Calu3 (cell line): ENCODE measurements at regions not wholly inside any gene's neighbourhood (a gene's known extent, or its start where the extent isn't known, plus 50 kb on each side); places are given as distances from the start of the nearest gene placed in this dataset.

Experiments
- BruUV-seq: library from RNA; stranded (reverse); fragments of 400-500 nt; replicated peaks from 2 replicates; lab custom pipeline; 2021; lab: Mats Ljungman, UMichigan
- CTCF ChIA-PET: fragments of 300-600 bp; sonication (Branson Sonifier 250); formaldehyde crosslinking; loops from one replicate; lab custom pipeline; 2022; ENCODE audit warnings: antibody characterized with exemption; lab: Charles Lee
- DNase-seq: peaks from one replicate; pipeline ENCODE4 v3.0.0; 2022
- H3K27ac Mint-ChIP-seq: one replicate; pipeline ENCODE4 v1.8.0; 2022; ENCODE audit warnings: mixed read lengths; ENCODE audit not compliant: unreplicated experiment
- H3K27me3 Mint-ChIP-seq: one replicate; pipeline ENCODE4 v1.8.0; 2022; ENCODE audit warnings: mixed read lengths; ENCODE audit not compliant: unreplicated experiment
- H3K36me3 Mint-ChIP-seq: one replicate; pipeline ENCODE4 v1.8.0; 2022; ENCODE audit warnings: mild to moderate bottlenecking, moderate library complexity, mixed read lengths; ENCODE audit not compliant: insufficient read depth, unreplicated experiment
- H3K4me1 Mint-ChIP-seq: one replicate; pipeline ENCODE4 v1.8.0; 2022; ENCODE audit warnings: mild to moderate bottlenecking, low read depth, mixed read lengths; ENCODE audit not compliant: unreplicated experiment
- H3K4me3 Mint-ChIP-seq: one replicate; pipeline ENCODE4 v1.8.0; 2022; ENCODE audit warnings: mild to moderate bottlenecking, low read depth, moderate library complexity, mixed read lengths; ENCODE audit not compliant: unreplicated experiment
- H3K9me3 Mint-ChIP-seq: one replicate; pipeline ENCODE4 v1.8.0; 2022; ENCODE audit warnings: low read depth, mixed read lengths; ENCODE audit not compliant: unreplicated experiment
- CTCF ChIP-seq: fragments of 200-600 bp; IDR thresholded peaks from one replicate; pipeline ENCODE4 v1.8.0; 2022; ENCODE audit warnings: antibody characterized with exemption; ENCODE audit not compliant: unreplicated experiment
- intact Hi-C: fragments of 100-400 bp; cut with micrococcal nuclease; formaldehyde crosslinking; loops from one replicate; pipeline ENCODE4 v1.10.0; 2022; ENCODE audit not compliant: unreplicated experiment

GRCh38 chr4:127414951-127415606 is 217.7 kb upstream of the INTU start:
- Mint-ChIP-seq H3K9me3 (no peaks in the 10 kb centered on the region), H3K4me3 (no peak overlapping the region), H3K27me3 (no peaks in the 10 kb centered on the region), H3K36me3 (no peaks in the 10 kb centered on the region), H3K4me1 (peaks cover 44% of the 10 kb centered on the region), H3K27ac (no peak overlapping the region)
- no TSS peak for BruUV-seq
- CTCF ChIA-PET: no interaction called here
- no peak for TF ChIP-seq CTCF
- intact Hi-C loops: no loop called here
- no peak for DNase-seq

- BruUV-seq: no TSS peak
- intact Hi-C loops: no loop called here
- no peaks in the 10 kb centered on the region for H3K9me3 Mint-ChIP-seq
- no peaks in the 10 kb centered on the region for H3K36me3 Mint-ChIP-seq
- H3K4me3 Mint-ChIP-seq: no peak overlapping the region
- H3K27me3 Mint-ChIP-seq: no peaks in the 10 kb centered on the region
- H3K4me1 Mint-ChIP-seq: peaks cover 33% of the 10 kb centered on the region
- DNase-seq: no peak
- CTCF ChIA-PET: no interaction called here
- no peak for TF ChIP-seq CTCF
- no peak overlapping the region for H3K27ac Mint-ChIP-seq
These were observed 216.6 kb upstream of the INTU start for GRCh38 chr4:127416115-127416514.

GRCh38 chr4:127417885-127418535 is 214.7 kb upstream of the INTU start:
- Mint-ChIP-seq H3K4me1 (peaks cover 15% of the 10 kb centered on the region), H3K27me3 (no peaks in the 10 kb centered on the region), H3K4me3 (no peak overlapping the region), H3K36me3 (no peaks in the 10 kb centered on the region), H3K9me3 (no peaks in the 10 kb centered on the region), H3K27ac (no peak overlapping the region)
- no TSS peak for BruUV-seq
- peak; percentile 7 for DNase-seq
- no peak for TF ChIP-seq CTCF
- intact Hi-C loops: no loop called here
- CTCF ChIA-PET: no interaction called here

GRCh38 chr4:127419431-127419830 is 213.3 kb upstream of the INTU start:
- no peak overlapping the region for H3K4me3 Mint-ChIP-seq
- TF ChIP-seq CTCF: no peak
- H3K27ac Mint-ChIP-seq: no peak overlapping the region
- no TSS peak for BruUV-seq
- DNase-seq: no peak
- CTCF ChIA-PET: interaction anchor here (0.6 kb wide), 1 partner anchor 327 kb away, joined by 3 read pairs; no protein-coding TSS in a partner anchor
- peaks cover 13% of the 10 kb centered on the region for H3K4me1 Mint-ChIP-seq
- intact Hi-C loops: no loop called here
- H3K9me3 Mint-ChIP-seq: no peaks in the 10 kb centered on the region
- H3K27me3 Mint-ChIP-seq: no peaks in the 10 kb centered on the region
- H3K36me3 Mint-ChIP-seq: no peaks in the 10 kb centered on the region
